HAP-1 (cell line): ENCODE measurements at regions not wholly inside any gene's neighbourhood (a gene's known extent, or its start where the extent isn't known, plus 50 kb on each side); places are given as distances from the start of the nearest gene placed in this dataset.
"Not testable (repeated sequence)": the region's sequence is repeated elsewhere in the genome, so short reads cannot be mapped to it uniquely, and the experiment has no call there.

Experiments used
- DNase-seq, 2 experiments: peaks; one replicate each; pipeline ENCODE4 v3.0.0-alpha.2; 2016 to 2020; ENCODE audit warnings: low spot score in 2 of 2
- H3K27me3 ChIP-seq: fragments of 250-450 bp; sonication (Bioruptor Pico); 2 replicates; pipeline ENCODE4 v1.5.1; 2020; ENCODE audit warnings: low read depth, mild to moderate bottlenecking, moderate library complexity
- H3K36me3 ChIP-seq: fragments of 250-450 bp; sonication (Bioruptor Pico); replicated peaks from 2 replicates; pipeline ENCODE4 v1.5.1; 2020; ENCODE audit warnings: mild to moderate bottlenecking
- H3K4me1 ChIP-seq: fragments of 250-450 bp; sonication (Bioruptor Pico); 2 replicates; pipeline ENCODE4 v1.5.1; 2020; ENCODE audit warnings: mild to moderate bottlenecking
- H3K4me3 ChIP-seq: fragments of 250-450 bp; sonication (Bioruptor Pico); 2 replicates; pipeline ENCODE4 v1.5.1; 2020; ENCODE audit warnings: mild to moderate bottlenecking, moderate library complexity
- H3K9me3 ChIP-seq: fragments of 250-450 bp; sonication (Bioruptor Pico); 2 replicates; pipeline ENCODE4 v1.5.1; 2020; ENCODE audit warnings: mild to moderate bottlenecking, moderate library complexity
- in situ Hi-C: fragments of 300-500 bp; cut with MboI; formaldehyde crosslinking; loops from 3 replicates; pipeline ENCODE4 v1.14.3; 2020; ENCODE audit warnings: low sequenced_read_pairs, inconsistent platforms, mixed read lengths

- Histone ChIP-seq H3K36me3 (no peaks in the 10 kb centered on the region), H3K4me1 (no peaks in the 10 kb centered on the region), H3K4me3 (no peak overlapping the region), H3K9me3 (no peaks in the 10 kb centered on the region), H3K27me3 (no peaks in the 10 kb centered on the region)
- no peak for DNase-seq
- in situ Hi-C loops = no loop called here
Observed at GRCh38 chr20:4330011-4330410, 80.9 kb upstream of the ADRA1D start.

GRCh38 chr20:4329232-4329631 is 80.1 kb upstream of the ADRA1D start:
- no peak overlapping the region for H3K4me3 ChIP-seq
- no peaks in the 10 kb centered on the region for H3K4me1 ChIP-seq
- no peak for DNase-seq
- no peaks in the 10 kb centered on the region for H3K36me3 ChIP-seq
- in situ Hi-C loops = no loop called here
- no peaks in the 10 kb centered on the region for H3K9me3 ChIP-seq
- H3K27me3 ChIP-seq = no peaks in the 10 kb centered on the region

DNA sequence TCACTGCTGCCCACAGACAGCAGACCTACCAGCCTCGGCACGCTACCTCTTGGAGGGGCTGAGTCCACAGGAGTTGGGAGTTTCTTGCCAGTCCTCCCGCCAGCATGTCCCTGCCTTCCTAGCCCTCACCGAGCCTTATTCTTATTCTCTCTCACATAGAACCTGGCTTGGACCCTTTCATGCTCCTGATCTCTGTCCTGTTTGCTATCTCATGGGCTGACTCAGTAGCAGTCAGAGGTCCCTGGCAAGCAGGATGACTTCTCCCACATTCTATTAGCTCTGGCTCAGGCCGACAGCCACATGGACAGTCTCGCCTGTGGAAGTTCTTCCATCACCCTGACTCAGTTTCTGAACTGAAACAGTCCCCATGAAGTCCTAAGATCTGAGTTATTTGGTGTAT is 79.5 kb upstream of the ADRA1D start:
- no peaks in the 10 kb centered on the region for H3K27me3 ChIP-seq
- no peaks in the 10 kb centered on the region for H3K36me3 ChIP-seq
- H3K4me1 ChIP-seq = no peaks in the 10 kb centered on the region
- H3K9me3 ChIP-seq = no peaks in the 10 kb centered on the region
- DNase-seq = no peak
- in situ Hi-C loops = no loop called here
- no peak overlapping the region for H3K4me3 ChIP-seq

- in situ Hi-C loops = no loop called here
- no peak overlapping the region for H3K4me3 ChIP-seq
Observed at GRCh38 chr20:4327956-4328355, 78.9 kb upstream of the ADRA1D start.

DNA sequence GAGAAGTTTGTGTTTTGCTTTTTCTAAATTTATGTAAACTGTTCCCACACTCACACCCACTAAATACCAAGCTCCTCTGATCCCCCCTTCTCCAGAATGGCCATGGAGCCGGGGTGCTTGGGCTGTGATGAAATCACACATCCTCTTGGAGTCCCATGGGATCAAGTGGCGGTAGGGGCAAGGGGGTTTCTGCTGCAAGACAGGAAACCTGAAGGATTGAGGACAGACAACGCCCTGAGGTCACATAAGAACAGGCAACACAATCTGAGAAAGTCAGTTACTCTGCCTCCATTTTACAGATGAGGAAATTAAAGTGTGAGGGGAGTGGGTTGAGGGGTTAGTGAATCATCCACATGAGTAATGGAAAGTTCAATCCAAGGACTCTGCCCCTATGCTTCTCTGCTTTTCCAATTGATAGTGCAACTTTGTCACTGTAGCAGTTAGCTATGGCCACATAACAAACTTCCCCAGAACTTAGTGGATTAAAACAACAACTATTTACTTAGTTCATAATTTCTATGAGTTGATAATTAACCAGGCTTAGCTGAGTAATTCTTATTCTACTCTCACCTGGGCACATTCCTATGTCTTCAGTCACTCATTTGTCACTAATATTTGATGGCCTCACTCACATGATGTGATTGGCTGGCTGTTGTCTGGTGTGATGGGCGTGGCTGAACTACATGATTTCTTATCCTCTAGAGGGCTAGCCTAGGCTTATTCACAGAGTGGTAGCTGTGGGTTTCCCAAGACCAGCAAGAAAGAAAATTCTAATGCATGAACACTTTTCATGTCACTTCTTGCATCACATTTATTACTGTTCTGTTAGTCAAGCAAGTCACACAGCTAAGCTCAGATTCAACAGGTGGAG is 77.3 kb upstream of the ADRA1D start:
- in situ Hi-C loops = no loop called here

More at GRCh38 chr20:4327956-4328355, 78.9 kb upstream of the ADRA1D start:
- Histone ChIP-seq H3K27me3 (no peaks in the 10 kb centered on the region), H3K9me3 (no peaks in the 10 kb centered on the region), H3K4me1 (no peaks in the 10 kb centered on the region), H3K36me3 (no peaks in the 10 kb centered on the region)
- DNase-seq = no peak

GRCh38 chr20:4325548-4326187 is 76.6 kb upstream of the ADRA1D start:
- in situ Hi-C loops = no loop called here
- no peak for DNase-seq
- H3K9me3 ChIP-seq = no peaks in the 10 kb centered on the region

More for the DNA sequence above, 77.3 kb upstream of the ADRA1D start:
- no peaks in the 10 kb centered on the region for H3K36me3 ChIP-seq
- H3K4me3 ChIP-seq = no peak overlapping the region
- DNase-seq = no peak
- H3K4me1 ChIP-seq = no peaks in the 10 kb centered on the region
- H3K9me3 ChIP-seq = no peaks in the 10 kb centered on the region
- no peaks in the 10 kb centered on the region for H3K27me3 ChIP-seq

DNA sequence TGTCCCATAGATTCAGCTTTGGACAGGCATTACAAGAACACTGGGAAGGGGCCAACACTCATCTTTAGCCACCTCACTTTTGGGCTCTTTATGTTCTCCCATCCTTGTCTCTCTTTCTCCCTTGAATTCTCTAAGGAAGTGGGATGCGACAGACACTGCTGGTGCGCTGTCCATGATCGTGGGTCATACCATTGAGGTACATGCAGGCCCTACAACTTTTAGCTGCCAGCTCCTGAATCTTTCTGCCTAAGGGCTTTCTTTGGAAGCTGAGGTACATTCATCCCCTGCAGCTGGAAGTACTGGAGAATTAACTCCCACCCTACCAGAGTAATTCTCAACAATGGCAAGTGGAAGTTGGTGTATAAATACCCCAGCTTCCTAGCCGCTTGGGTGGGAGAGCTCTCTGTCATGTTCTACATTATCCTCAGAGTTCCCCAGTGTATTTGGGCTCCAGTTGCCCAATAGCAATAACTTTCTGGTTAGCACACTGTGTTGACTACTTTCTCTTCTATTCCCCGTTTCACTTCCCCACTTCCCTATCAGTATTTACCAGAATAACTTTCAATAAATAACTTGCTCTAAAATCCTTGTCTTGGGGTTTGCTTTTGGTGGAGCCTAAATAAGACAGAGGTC is 75.6 kb upstream of the ADRA1D start:
- H3K36me3 ChIP-seq = no peaks in the 10 kb centered on the region
- no peaks in the 10 kb centered on the region for H3K9me3 ChIP-seq
- H3K4me3 ChIP-seq = no peak overlapping the region
- H3K4me1 ChIP-seq = no peaks in the 10 kb centered on the region
- in situ Hi-C loops = no loop called here
- no peak for DNase-seq
- no peaks in the 10 kb centered on the region for H3K27me3 ChIP-seq

More at GRCh38 chr20:4325548-4326187, 76.6 kb upstream of the ADRA1D start:
- Histone ChIP-seq H3K36me3 (no peaks in the 10 kb centered on the region), H3K4me3 (no peak overlapping the region), H3K4me1 (no peaks in the 10 kb centered on the region), H3K27me3 (no peaks in the 10 kb centered on the region)

DNA sequence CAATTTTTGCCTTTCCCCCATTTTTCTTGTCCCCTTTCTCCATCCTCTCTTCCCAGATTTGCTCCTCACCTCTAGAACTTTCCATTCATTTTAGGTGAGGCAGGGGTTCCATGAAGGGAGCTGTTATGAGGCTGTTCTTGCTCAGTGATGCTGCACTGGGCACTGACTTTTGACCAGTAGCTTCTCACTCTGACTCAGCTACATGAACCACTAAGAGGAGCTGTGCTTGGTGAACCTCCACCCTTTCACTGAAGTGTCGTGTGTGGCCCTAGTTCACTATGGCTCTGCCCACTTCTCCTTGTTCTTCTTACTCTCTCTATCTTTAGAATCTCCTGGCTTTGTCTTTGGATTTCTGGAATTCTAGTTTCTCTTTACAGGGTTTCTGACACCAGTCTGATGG is 73.4 kb upstream of the ADRA1D start:
- in situ Hi-C loops = no loop called here
- no peak for DNase-seq

DNA sequence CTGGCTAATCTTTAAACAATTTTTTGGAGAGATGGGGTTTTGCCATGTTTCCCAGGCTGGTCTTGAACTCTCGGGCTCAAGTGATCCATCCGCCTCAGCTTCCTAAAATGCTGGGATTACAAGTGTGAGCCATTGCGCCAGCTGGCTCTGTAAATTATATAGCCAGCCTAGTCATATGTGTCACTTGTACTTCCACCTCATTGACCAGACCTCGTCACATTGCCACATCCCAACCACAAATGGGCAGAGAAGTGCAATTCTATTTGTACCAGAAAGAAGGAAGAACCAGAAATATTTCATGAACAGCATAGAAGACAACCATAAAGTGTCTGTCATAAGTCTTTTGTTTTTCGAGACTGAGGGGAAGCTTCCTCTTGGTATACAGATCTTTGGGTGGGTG is 71.2 kb upstream of the ADRA1D start:
- DNase-seq = no peak
- in situ Hi-C loops = no loop called here
- Histone ChIP-seq H3K4me1 (no peaks in the 10 kb centered on the region), H3K27me3 (no peaks in the 10 kb centered on the region), H3K9me3 (no peaks in the 10 kb centered on the region), H3K36me3 (no peaks in the 10 kb centered on the region), H3K4me3 (no peak overlapping the region)

More for the DNA sequence above, 73.4 kb upstream of the ADRA1D start:
- Histone ChIP-seq H3K27me3 (no peaks in the 10 kb centered on the region), H3K9me3 (no peaks in the 10 kb centered on the region), H3K4me3 (no peak overlapping the region), H3K4me1 (no peaks in the 10 kb centered on the region), H3K36me3 (no peaks in the 10 kb centered on the region)

DNA sequence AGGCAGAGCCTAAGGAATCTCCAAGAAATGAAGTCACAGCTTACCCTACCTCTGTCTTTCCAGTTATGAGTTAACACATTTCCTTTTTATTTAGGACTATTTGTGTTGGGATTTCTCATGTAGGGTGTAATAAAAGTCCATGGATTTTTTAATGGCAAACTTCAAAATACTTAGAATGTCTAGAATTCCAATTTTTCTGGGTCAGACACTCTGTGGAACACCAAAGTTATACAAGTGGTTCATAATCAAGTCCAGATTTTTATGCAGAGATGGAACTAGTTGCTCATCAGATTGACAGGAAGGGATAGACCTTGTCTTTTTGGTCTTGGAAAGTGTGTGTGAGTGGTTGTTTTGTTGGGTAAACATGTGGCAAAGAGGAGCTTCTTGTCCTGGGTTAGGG is 69.8 kb upstream of the ADRA1D start:
- Histone ChIP-seq H3K4me3 (no peak overlapping the region), H3K9me3 (no peaks in the 10 kb centered on the region), H3K27me3 (no peaks in the 10 kb centered on the region), H3K4me1 (no peaks in the 10 kb centered on the region), H3K36me3 (no peaks in the 10 kb centered on the region)
- in situ Hi-C loops = no loop called here
- DNase-seq = no peak

GRCh38 chr20:4310616-4311015 is 61.5 kb upstream of the ADRA1D start:
- H3K36me3 ChIP-seq, H3K4me1 ChIP-seq, H3K9me3 ChIP-seq, H3K4me3 ChIP-seq, DNase-seq, H3K27me3 ChIP-seq, in situ Hi-C loops: not testable (repeated sequence)

DNA sequence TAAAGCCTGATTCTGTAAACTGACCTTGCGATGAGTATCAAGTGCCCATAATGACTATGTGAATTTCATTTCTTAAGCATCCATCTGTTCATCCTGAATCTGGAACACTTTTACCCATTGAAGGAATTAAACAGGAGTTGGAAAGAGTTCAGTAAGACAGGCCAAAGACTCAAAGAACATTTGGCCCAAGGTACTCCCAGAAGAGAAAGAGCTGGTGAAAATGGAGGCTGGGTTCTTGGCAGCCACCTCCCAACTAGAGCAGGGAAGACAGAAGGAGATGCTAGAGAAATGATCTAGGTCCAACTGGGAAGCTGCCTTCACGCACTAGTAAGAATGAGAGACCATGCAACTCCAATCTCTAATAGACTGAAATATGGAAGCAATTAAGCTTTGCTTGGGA is 57.1 kb upstream of the ADRA1D start:
- H3K4me1 ChIP-seq = no peaks in the 10 kb centered on the region
- DNase-seq = no peak
- in situ Hi-C loops = no loop called here
- H3K4me3 ChIP-seq = no peak overlapping the region
- H3K27me3 ChIP-seq = no peaks in the 10 kb centered on the region
- H3K36me3 ChIP-seq = no peaks in the 10 kb centered on the region
- H3K9me3 ChIP-seq = no peaks in the 10 kb centered on the region

- no peak for DNase-seq
- Histone ChIP-seq H3K9me3 (no peaks in the 10 kb centered on the region), H3K4me1 (no peaks in the 10 kb centered on the region), H3K36me3 (no peaks in the 10 kb centered on the region), H3K4me3 (no peak overlapping the region), H3K27me3 (no peaks in the 10 kb centered on the region)
- in situ Hi-C loops = no loop called here
Observed at GRCh38 chr20:4305091-4305490, 56.0 kb upstream of the ADRA1D start.

DNA sequence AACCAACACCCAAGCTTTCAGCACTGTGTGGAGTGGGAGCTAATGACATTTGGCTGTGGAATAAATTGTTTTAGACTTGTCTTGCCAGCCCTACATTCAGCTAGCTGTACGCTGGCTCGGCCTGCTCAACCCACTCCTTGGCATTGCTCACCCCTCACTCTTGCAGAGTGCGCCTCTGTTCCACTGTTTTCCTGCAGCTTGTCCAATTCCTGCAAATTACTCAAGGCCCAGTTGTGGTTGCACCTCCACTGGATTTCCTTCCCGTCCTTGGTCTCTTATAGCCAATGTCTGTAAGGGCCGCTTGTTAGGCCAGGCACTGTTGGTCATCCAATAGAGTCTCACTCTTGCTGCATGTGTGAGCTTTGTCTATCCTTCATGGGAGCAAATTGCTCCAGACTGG is 55.5 kb upstream of the ADRA1D start:
- in situ Hi-C loops = no loop called here
- no peak overlapping the region for H3K4me3 ChIP-seq
- no peaks in the 10 kb centered on the region for H3K27me3 ChIP-seq
- no peaks in the 10 kb centered on the region for H3K9me3 ChIP-seq
- no peak for DNase-seq
- H3K4me1 ChIP-seq = no peaks in the 10 kb centered on the region
- no peaks in the 10 kb centered on the region for H3K36me3 ChIP-seq
